ENCODE measurements at regions not wholly inside any gene's neighbourhood (a gene's known extent, or its start where the extent isn't known, plus 50 kb on each side); places are given as distances from the start of the nearest gene placed in this dataset.

DNA sequence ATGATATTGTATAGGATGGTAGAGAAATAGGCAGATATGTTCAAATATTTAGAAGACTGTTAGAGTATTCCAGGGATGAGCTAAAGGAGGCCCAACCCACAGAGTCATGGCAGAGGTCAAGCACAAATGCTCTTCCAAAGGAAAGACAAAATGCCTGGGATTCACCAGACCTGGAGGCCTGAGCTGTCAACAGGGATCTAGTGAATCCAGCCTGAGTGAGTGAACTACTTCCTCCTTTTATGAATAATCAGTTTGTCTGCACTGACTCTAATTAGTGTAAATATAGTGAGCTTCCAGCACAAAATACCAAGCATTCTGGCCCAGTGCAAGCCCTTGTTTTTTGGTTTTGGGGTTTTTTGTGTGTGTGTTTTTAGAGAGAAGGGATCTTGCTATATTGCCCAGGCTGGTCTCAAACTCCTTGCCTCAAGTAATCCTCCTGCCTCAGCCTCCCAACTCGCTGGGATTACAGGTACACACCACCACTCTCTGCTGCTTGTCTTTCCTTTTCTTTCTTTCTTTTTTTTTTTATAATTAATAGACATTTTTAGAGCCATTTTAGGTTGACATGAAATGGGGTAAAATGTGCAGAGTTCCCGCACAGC, 244.4 kb downstream of the SKIDA1 start:
- TF ChIP-seq, protein P1, sequence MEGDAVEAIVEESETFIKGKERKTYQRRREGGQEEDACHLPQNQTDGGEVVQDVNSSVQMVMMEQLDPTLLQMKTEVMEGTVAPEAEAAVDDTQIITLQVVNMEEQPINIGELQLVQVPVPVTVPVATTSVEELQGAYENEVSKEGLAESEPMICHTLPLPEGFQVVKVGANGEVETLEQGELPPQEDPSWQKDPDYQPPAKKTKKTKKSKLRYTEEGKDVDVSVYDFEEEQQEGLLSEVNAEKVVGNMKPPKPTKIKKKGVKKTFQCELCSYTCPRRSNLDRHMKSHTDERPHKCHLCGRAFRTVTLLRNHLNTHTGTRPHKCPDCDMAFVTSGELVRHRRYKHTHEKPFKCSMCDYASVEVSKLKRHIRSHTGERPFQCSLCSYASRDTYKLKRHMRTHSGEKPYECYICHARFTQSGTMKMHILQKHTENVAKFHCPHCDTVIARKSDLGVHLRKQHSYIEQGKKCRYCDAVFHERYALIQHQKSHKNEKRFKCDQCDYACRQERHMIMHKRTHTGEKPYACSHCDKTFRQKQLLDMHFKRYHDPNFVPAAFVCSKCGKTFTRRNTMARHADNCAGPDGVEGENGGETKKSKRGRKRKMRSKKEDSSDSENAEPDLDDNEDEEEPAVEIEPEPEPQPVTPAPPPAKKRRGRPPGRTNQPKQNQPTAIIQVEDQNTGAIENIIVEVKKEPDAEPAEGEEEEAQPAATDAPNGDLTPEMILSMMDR (conservative IDR thresholded peaks at IDR 0.05 in 1 of 2, IDR thresholded peaks at IDR 0.05 in 1 of 2; ENCODE audit: low read depth in 1 of 2, low read length in 2 of 2) = no peak
- no peak for TF ChIP-seq EZH2 (IDR thresholded peaks at IDR 0.05; ENCODE audit: low read length, missing control alignments)
